ENCODE measurements at regions not wholly inside any gene's neighbourhood (a gene's known extent, or its start where the extent isn't known, plus 50 kb on each side); places are given as distances from the start of the nearest gene placed in this dataset.

GRCh38 chr2:14336759-14337382, 295.6 kb upstream of the LRATD1 start:
- H3K4me1 Mint-ChIP-seq: no peaks in the 10 kb centered on the region
- peaks cover 3 to 7% of the 10 kb centered on the region in 2 experiments; a peak in 2 of 5 replicates for H3K9me3 Mint-ChIP-seq
- H3K4me3 Mint-ChIP-seq: no peak overlapping the region
- Histone ChIP-seq H3K79me2 (ENCODE audit: insufficient read depth, low read length) (no peaks in the 10 kb centered on the region), H4K20me1 (ENCODE audit: control insufficient read depth, insufficient read depth, insufficient read length) (no peaks in the 10 kb centered on the region), H2BK20ac (ENCODE audit: low read depth, low read length, poor library complexity, severe bottlenecking) (no peak overlapping the region), H2BK5ac (ENCODE audit: insufficient read length, low read length) (no peak overlapping the region), H3K56ac (ENCODE audit: insufficient read length, low read depth, low read length) (no peak overlapping the region), H2BK120ac (ENCODE audit: low read depth, low read length, poor library complexity, severe bottlenecking) (no peak overlapping the region), H3K18ac (ENCODE audit: insufficient read length, low read depth, low read length) (no peak overlapping the region), H3K23ac (ENCODE audit: insufficient read length, low read depth, low read length) (no peak overlapping the region), H2BK15ac (ENCODE audit: low read depth, low read length) (no peak overlapping the region), H2BK12ac (ENCODE audit: insufficient read length, low read depth, low read length) (no peak overlapping the region), H4K5ac (ENCODE audit: insufficient read length, low read depth, low read length) (no peak overlapping the region), H3T11ph (ENCODE audit: low read length) (no peak overlapping the region), H3K27me3 (ENCODE audit: insufficient read depth, low read length) (no peaks in the 10 kb centered on the region), H3K9ac (ENCODE audit: extremely low read depth, insufficient read length, low read length) (no peak overlapping the region), H4K91ac (ENCODE audit: insufficient read length, low read depth, low read length) (no peak overlapping the region), H3K79me1 (ENCODE audit: insufficient read depth, low read depth, low read length, poor library complexity, severe bottlenecking) (no peaks in the 10 kb centered on the region), H3K4ac (ENCODE audit: low read depth, low read length) (no peak overlapping the region), H2AK5ac (ENCODE audit: insufficient read length, low read length) (no peak overlapping the region), H3K27ac (ENCODE audit: insufficient read length, low read depth, low read length) (no peak overlapping the region), H3K4me1 (ENCODE audit: insufficient read depth, low read length) (no peaks in the 10 kb centered on the region), H4K8ac (replicated peaks; ENCODE audit: insufficient read length, low read depth, low read length) (no peak overlapping the region), H3K14ac (ENCODE audit: insufficient read depth, low read length) (no peak overlapping the region), H3K4me2 (ENCODE audit: insufficient read depth, insufficient read length, low read length) (no peak overlapping the region), H3K9me3 (ENCODE audit: control insufficient read depth, low read depth, low read length) (no peaks in the 10 kb centered on the region), H3K23me2 (ENCODE audit: insufficient read length, low read depth, low read length, poor library complexity, severe bottlenecking) (no peaks in the 10 kb centered on the region), H2AFZ (ENCODE audit: low read length) (no peak overlapping the region)
- WGBS (ENCODE audit: extremely low coverage, insufficient read length, low lambda C conversion rate): no CpG with 5 or more reads among the region's 2 CpGs
- H3K27ac Mint-ChIP-seq: no peak overlapping the region
- no peaks in the 10 kb centered on the region for H3K36me3 Mint-ChIP-seq (ENCODE audit: insufficient read depth in 1 of 3, low read depth in 3 of 3)
- DNase-seq: no peak
- no peak for TF ChIP-seq CTCF (conservative IDR thresholded peaks at IDR 0.05)
- H3K27me3 Mint-ChIP-seq (ENCODE audit: low read depth): no peaks in the 10 kb centered on the region; the same call in 1 of the 2 replicates
